ENCODE measurements at regions not wholly inside any gene's neighbourhood (a gene's known extent, or its start where the extent isn't known, plus 50 kb on each side); places are given as distances from the start of the nearest gene placed in this dataset.
A peak's percentile ranks its signal among the peaks of the same experiment; 100 is the strongest.
"Not testable (repeated sequence)": the region's sequence is repeated elsewhere in the genome, so short reads cannot be mapped to it uniquely, and the experiment has no call there.

DNA sequence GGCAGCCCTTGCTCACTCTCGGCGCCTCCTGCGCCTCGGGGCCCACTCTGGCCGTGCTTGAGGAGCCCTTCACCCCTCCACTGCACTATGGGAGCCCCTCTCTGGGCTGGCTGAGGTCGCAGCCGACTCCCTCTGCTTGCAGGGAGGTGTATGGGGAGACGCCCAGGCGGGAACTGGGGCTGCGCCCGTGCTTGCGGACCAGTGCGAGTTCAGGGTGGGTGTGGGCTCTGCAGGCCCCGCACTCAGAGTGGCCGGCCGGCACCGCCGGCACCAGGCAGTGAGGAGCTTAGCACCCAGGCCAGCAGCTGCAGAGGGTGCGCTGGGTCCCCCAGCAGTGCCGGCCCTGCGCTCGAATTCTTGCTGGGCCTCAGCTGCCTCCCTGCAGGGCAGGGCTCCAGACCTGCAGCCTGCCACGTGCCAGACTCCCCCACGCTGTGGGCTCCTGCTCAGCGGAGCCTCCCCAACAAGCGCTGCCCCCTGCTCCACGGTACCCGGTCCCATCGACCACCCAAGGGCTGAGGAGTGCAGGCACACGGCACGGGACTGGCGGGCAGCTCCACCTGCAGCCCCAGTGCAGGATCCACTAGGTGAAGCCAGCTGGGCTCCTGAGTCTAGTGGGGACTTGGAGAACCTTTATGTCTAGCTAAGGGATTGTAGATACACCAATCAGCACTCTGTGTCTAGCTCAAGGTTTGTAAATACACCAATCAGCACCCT, 54.0 kb upstream of the WWC2 start:
- not testable (repeated sequence) for DNase-seq (ENCODE audit: low spot score)

DNA sequence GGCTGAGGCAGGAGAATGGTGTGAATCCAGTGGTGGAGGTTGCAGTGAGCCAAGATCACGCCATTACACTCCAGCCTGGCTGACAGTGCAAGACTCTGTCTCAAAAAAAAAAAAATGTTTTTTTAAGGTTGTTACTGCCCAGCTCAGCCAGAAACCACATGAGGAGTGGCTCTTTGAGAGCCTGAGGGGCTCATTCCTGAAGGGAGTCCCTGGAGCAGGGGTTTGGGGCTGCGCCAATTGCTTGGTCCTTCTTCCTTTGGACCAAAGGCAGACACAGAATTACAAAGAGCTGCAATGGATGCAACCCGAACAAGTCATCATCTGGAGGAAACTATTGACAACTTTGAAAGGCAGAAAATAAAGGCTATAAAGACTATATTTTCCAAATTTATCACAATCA, 60.6 kb upstream of the WWC2 start:
- no peak for DNase-seq (ENCODE audit: low spot score)

DNA sequence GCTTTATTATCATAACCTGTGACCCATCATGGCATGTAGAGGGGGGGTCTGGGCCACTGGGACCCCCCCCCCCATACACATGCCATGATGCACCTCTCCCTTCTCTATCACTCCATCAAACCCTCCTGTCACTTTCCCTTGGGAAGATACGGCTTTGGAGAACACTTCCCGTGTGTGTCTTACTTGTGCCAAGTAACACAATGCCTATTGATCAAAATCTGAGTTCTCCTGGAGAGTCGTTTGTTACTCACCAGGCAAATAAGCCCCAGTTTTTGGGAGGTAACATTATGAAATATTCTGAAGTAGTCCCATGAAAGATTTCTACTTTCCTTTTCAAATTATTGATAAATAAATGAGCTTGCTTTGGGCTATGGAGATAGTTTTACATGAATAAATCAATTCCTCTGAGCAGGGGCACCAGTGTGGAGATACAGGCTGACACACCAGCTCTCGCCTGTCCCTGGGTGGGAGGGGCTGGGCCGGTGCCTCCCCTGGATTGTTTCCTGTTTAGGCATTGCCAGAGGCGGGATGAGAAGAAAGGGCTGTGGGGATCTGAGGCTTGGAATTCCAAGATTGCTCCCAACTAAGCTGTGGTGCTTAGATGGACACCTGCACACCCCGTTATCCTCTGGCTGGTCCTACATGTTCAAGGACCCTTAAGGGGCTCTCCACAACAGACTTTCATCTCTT, 63.2 kb upstream of the WWC2 start:
- DNase-seq (ENCODE audit: low spot score) = no peak

DNA sequence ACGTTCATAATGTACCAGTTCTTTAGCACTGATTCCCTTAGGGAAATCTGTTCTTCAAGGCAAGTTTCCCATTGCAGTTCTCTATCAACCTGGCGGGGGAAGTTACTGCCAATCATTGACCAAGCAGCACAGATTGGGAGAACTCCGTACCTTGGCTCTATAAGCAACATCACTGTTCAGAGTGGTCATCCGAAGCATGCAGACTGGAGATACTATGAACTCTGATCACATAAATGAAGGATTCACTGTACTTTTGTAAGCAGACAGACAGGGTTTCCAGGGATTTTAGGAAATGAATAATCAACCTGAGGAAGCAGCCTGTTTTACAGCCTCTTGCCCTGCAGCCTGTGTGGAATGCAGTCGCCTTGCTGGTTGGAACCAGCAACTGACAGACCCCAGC, 63.8 kb upstream of the WWC2 start:
- DNase-seq (ENCODE audit: low spot score) = no peak

DNA sequence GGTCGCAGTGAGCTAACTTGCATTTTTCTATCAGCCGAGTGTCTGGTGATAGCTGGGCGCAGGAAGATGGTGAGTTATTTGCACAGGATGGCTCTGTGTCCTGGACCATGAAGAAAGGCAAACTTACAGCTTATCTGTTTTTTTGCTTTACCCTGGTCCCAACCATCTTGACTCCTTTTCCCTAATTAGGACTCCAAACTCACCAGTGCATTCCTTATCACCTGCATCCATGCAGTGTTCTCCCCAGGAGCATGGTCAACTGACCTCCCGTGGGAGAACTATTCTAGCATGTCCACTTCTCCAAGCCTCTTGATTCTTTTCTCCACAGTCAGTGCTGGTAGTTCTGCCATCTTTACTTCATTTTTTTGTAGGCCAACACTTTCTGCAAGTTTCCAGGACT, 68.2 kb upstream of the WWC2 start:
- DNase-seq (ENCODE audit: low spot score) = no peak

DNA sequence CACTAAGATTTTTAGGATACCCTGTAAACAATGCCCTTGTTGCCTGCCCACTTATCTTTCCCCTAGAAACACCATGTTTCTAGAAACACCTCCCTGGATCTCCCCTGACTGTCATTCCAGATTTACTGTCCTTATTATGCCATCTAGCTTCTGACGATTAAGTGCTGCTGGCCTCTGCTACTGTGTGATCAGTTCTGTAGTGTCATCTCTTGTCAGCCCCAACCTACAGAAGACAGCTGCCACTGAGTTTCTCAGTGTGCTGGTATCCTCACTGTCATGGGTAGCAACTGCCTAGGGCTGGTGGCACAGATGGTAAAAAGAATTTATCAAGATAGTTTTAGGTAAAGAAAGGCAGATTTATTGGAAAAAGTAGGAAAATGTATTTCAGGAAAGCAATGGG, 68.7 kb upstream of the WWC2 start:
- DNase-seq (ENCODE audit: low spot score) = no peak

DNA sequence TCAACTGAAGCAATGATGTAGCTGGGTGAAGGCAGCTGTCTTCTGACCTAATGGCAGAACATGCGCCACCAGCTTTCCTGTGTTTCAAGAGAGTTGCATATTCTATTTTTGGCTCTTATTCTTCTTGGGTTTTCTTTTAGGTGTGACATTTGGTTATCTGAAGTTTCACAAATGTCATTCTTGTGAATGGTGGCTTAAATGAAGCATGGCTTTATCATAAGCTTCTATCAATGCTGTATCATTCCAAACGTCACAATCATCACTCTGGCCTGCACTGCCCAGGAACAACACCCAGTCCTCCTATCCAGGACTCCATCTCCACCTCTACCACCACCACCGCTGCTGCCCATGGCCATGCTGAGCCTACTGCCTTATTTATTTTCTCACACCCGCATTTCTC, 69.7 kb upstream of the WWC2 start:
- no peak for DNase-seq (ENCODE audit: low spot score)

DNA sequence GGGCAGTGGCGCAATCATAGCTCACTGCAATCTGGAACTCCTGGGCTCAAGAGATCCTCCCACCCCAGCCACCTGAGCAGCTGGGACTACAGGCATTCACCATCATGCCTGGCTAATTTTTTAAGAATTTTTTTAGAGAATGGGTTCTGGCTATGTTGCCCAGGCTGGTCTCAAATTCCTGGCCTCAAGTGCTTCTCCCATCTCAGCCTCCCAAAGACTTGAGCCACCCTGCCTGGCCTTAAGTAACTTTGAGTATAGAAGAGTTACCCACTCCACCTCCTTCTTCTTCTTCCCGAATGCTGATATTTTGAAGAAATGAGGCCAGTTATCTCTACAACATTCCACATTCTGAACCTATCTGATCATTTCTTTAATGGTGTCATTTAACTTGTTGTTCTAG, 72.4 kb upstream of the WWC2 start:
- DNase-seq (ENCODE audit: low spot score) = no peak

DNA sequence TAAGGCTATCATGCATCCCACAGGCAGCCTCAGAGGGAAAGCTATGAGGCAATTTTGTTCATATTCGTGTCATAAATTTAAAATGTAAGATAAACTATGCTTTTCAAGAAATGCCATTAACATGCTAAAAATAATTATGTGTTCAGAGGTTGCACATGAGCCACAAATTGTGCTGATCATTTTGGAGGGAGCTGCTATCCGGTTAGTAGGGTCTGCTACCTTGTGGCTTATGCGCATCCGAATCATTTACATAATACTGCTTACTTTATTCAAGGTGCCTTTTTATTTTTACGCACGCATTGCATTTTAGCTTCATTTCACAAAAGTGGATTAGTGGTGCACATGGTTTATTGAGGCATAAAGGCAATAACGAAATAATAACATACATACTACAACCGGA, 76.4 kb upstream of the WWC2 start:
- DNase-seq (ENCODE audit: low spot score) = no peak

DNA sequence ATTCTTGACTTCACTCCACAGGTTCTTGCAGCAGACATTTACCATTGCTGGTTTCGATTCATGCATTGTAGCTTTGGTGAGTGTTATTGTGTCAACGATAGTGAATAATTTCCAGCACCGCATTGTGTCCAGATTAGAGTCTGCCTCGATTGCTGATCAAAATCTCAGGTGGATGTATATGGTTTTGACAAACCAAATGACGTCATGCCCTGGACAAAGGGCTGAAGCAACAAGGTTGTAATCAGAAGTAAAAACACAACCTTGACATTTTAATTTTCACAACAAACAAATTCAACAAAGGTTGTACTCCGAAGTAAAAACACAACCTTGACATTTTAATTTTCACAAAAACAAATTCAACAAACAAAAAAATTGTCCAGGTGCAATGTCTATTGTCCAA, 81.1 kb upstream of the WWC2 start:
- no peak for DNase-seq (ENCODE audit: low spot score)

DNA sequence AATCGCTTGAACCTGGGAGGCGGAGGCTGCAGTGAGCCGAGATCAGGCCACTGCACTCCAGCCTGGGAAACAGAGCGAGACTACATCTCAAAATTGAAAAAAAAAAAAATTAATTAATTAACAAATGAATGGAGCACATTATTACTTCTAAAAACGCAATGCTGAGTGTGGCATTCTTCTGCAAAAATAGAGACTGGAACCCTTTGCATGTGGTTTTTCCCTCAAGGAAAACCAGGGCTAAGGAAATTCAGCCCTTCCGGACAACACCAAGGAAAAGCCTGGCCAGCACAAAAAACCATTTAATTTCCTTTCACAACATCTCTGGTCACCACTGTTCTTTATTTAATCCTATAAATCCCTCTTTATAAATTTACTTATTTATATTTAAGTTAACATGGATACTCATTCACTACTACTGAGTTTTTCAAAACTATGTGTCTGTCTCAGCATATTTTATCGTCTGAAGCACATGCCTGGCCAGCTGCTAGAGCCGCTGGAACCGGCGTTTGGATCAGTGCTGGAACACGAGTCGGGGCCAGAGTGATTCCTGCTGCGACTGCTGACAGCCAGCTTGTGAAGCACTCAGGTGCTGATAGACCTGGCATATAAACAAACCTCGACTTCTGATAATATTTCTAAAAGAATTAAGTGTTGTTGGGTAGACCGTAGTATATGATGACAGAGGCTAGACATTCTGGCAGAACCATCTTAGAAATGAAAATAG, 84.5 kb upstream of the WWC2 start:
- DNase-seq (ENCODE audit: low spot score) = no peak

DNA sequence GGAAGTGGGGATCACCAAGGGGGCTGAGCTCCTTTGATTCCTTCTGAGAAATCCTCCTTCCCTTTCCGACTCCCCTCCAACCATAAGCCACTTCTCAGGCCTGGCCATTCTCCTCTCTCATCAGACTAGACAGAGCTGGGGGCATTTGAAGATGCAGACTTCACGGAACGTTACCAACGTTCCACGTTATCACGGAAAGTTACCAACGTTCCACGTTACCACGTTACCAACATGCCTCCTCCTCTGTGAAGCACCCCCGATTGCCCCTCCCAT, 85.4 kb upstream of the WWC2 start:
- no peak for DNase-seq (ENCODE audit: low spot score)

DNA sequence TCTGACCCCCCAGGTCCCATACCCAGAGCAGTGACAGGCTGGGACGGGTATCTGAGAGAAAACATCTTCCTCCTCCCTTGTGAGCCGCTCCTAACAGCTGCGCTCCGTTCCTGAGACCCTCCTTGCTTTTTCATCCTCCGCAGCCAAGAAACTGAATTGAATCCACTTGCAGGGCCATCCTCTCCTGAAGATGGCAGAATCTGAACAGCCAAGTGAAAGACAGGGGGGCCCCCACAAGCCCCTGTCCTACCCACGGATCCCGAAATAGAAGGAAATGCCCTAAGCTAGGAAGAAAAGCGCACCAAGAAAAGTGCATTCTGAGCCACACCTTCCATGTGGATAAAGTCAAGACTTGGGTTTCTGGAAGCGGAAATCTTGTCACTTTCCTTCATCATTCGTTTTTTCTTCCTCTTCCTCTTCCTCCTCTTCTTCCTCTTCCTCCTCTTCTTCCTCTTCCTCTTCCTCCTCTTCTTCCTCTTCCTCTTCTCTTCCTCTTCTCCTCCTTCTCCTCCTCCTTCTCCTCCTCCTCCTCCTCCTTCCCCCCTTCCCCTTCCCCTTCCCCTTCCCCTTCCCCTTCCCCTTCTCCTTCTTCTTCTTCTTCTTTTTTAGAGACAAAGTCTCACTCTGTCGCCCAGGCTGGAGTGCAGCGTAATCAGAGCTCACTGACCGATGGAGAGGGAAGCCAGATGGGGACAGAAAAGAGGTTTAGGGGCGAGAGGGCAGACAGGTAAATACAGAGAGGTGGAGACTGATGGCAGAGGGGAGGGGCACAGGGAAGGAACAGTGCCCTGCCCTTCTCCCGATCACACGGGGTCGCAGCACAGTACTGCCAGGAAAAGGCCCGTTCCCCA, 86.0 kb upstream of the WWC2 start:
- no peak for DNase-seq (ENCODE audit: low spot score)

DNA sequence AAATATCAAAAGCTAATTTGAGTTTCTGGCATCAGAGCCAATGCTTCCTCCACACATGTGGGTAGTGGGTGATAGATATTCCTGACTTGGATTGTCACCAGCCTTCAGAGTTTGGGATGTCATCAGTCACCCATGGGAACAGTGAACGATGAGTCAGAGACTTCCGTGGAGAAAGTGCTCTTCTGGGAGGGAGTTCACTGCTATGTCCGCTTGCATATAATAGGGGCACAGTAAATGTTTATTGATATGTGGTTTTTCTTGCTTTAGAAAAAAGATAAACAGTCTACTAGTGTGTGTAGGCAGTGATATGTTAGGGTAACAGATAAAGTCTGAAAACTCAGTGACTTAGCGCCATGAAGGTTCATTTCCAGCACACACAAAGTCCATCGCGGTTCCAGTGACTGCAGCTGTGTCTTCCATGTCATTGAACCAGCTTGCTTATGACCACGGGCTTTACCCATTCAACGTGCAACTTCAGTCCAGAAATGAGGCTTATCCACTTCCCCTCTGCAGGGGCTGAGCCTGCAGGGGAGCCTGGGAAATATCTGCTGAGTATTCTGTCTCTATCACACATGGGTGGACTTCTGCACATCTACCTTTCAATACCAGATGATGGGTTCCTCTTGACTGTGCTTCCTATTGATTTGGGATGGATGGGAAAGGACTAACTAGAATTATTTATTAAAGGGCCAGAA, 87.7 kb upstream of the WWC2 start:
- peak; percentile 52 for DNase-seq (ENCODE audit: low spot score)

DNA sequence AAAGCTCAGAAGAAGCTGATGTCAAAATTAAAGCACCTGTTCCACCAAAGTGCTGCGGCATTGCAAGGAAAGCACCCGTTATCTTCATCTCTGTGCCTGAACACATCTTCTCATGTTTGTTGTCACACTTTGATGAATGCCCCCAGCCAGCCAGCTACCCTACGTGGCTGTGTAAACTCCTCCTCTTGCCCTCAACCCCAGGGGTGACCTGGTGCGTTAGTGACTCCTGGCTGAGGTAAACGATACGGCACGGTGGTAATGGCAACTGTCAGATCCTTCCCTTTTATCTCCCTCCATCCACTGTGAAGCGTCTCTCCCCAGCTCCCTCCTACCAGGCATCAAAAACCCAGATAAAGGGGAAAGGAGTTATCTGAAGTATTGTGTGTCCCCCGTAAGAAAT, 90.6 kb upstream of the WWC2 start:
- DNase-seq (ENCODE audit: low spot score) = no peak

DNA sequence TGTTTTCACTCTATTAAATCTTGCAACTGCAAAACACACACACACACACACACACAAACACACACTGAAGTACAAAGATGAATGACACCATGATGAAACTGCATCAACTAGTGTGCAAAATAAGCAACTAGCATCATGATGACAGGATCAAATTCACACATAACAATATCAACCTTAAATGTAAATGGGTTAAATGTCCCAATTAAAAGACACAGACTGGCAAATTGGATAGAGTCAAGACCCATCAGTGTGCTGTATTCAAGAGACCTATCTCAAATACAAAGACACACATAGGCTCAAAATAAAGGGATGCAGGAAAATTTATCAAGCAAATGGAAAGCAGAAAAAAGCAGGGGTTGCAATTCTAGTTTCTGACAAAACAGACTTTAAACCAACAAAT, 87.2 kb upstream of the DCTD start:
- DNase-seq (ENCODE audit: low spot score) = not testable (repeated sequence)

DNA sequence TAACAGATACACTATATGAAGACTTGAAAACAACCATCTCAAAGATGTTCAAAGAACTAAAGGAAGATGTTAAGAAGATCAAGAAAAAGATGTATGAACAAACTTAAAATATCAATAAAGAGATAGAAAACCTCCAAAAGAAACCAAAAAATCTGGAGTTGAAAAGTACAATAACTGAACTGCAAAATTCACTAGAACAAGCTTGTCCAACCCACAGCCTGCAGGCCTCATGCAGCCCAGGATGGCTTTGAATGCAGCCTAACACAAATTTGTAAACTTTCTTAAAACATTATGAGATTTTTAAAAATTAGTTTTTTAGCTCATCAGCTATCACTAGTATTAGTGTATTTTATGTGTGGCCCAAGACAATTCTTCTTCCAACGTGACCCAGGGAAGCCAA, 77.0 kb upstream of the DCTD start:
- no peak for DNase-seq (ENCODE audit: low spot score)

DNA sequence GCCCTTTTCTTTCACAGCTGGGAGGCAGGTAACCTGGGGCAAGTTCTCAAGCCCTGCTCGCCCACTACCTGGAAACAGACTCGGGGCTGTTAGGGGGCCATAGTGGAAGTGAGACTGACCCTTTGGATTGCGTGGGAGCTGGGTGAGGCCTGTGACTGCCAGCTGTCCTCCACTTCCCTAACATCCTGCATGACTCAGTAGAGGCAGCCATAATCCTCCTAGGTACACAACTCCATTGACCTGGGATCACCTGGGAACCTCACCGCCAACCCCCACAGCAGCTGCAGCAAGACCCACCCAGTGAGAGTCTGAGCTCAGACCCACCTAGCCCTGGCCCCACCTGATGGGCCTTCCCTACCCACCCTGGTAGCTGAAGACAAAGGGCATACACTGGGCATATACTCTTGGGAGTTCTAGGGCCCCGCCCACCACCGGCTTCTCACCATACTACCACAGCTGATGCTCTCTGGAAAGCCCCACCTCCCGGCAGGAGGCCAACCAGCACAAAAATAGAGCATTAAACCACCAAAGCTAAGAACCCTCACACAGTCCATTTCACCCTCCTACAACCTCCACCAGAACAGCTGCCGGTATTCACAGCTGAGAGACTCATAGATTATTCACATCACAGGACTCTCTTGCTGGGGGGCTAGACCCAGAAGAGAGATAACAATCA, 61.1 kb upstream of the DCTD start:
- DNase-seq (ENCODE audit: low spot score) = no peak

DNA sequence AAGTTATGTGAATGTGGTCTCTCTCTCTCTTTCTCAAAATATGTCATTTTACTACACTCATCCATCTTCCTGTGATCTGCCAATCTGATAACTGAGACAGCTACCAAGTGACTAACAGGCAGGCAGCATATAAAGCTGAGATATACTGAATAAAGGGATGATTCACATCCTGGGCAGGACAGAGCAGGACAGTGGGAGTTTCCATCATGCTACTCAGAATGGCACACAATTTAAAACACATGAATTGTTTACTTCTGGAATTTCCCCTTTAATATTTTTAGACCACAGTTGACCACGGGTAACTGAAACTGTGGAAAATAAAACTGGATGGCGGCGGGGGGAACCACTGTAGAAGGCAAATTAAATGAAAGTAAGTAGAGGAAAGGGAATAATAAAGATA, 58.6 kb upstream of the DCTD start:
- no peak for DNase-seq (ENCODE audit: low spot score)

DNA sequence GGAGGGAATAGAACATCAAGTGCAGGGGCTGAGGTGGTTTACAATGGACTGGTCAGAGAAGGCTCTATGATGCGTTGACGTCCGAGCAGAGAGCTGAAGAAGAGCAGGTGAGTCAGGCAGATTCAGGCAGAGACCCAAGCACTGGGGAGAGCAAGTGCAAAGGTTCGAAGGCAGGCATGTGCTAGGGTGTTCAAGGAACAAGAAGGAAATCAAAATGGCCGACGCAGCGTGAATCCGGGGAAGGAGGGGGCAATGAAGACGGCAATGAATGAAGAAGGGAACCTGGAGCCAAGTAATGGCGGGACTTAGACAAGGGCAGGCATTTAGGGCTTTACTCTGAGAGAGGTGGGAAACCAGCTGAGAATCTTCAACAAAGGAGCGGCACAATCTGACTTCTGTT, 56.8 kb upstream of the DCTD start:
- no peak for DNase-seq (ENCODE audit: low spot score)

DNA sequence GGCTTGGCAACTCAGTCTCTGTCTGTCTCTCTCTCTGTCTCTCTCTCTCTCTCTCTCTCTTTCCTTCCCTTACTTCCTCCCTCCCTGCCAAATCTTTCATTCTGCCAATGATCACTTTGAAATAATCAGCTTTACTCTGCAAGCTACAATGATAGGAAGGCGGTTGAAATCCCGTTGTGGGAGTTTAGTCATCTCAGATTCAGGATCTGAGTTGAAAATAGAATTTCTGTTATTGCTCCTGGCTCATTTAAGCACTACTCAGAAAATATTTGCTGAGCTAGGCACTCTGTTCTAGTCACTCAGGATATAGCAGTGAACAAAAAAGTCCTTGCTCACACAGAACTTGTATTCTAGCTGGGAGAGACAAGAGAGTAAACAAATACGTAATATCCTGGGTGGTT, 56.3 kb upstream of the DCTD start:
- DNase-seq (ENCODE audit: low spot score) = peak; percentile 30

DNA sequence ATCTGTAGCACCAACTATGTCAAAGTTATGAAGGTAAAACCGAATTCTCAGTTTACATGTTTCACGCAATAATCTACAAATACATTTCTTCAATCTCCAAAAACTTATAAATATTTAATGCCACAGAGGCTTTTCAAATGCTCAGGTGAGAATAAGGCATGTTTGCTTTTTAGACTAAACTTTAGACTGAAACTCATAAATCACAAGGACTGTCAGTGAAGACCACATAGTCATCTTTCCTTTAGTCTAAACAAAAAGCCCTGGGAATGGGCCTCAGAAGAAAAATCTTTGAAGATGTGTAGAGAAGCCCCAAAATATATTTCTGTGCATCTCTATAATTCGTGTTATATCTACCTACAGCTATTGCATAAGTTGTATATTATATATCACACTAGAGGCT, 54.5 kb upstream of the DCTD start:
- DNase-seq (ENCODE audit: low spot score) = no peak
